HFF-Myc (cell line): ENCODE measurements at regions not wholly inside any gene's neighbourhood (a gene's known extent, or its start where the extent isn't known, plus 50 kb on each side); places are given as distances from the start of the nearest gene placed in this dataset.

Experiments used
- DNase-seq: peaks from one replicate; pipeline ENCODE4 v3.0.0-alpha.2; 2011; ENCODE audit warnings: low read depth; ENCODE audit errors: extremely low read depth
- H3K4me3 ChIP-seq: replicated peaks from 2 replicates; pipeline ENCODE4 v1.5.1; 2011; ENCODE audit warnings: low read depth, mild to moderate bottlenecking, control low read depth, low read length
- TF ChIP-seq, protein P1 (sequence below): IDR thresholded peaks from 2 replicates; pipeline ENCODE4 v1.5.1; 2012; ENCODE audit warnings: mild to moderate bottlenecking, low read depth, low read length, control low read depth; ENCODE audit errors: missing control alignments

DNA sequence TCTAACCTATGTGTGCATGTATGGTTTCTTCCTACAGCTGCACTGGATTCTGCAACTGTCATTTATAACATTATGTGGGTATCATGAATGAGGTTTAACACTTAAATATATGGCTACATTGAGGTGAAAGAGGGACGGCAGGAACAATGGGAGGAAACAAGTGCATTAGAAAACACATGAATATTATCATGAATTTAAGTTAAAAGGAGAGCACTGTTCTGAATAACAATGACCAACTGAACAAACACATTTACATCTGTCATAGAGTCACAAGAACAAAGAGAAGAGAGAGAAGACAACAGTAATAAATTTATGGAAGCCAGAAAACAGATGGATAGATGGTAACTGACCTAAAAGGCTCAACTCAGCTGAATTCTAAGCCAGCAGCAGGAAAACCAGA lies 527.1 kb upstream of the DIPK2B start:
- TF ChIP-seq, protein P1, sequence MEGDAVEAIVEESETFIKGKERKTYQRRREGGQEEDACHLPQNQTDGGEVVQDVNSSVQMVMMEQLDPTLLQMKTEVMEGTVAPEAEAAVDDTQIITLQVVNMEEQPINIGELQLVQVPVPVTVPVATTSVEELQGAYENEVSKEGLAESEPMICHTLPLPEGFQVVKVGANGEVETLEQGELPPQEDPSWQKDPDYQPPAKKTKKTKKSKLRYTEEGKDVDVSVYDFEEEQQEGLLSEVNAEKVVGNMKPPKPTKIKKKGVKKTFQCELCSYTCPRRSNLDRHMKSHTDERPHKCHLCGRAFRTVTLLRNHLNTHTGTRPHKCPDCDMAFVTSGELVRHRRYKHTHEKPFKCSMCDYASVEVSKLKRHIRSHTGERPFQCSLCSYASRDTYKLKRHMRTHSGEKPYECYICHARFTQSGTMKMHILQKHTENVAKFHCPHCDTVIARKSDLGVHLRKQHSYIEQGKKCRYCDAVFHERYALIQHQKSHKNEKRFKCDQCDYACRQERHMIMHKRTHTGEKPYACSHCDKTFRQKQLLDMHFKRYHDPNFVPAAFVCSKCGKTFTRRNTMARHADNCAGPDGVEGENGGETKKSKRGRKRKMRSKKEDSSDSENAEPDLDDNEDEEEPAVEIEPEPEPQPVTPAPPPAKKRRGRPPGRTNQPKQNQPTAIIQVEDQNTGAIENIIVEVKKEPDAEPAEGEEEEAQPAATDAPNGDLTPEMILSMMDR, result no peak
- no peak overlapping the region for H3K4me3 ChIP-seq
- no peak for DNase-seq

DNA sequence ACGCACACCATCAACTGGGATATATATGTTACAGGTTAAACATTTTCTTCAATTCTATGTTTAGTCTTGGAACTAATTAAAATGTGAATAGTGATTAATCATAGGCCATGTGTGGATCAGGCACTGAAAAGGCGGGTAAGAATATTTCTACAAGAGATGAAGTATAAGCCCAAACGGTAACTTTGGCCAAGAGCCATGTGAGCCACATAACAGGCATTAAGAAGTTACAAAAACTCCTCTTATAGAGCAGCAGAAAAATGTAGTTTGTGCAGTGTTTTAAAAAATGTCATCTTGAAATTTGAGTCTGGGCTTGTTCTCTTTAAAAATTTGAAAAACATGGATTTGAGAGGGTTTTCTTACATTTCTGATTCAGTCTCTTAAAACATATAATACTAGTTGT lies 521.8 kb upstream of the DIPK2B start:
- DNase-seq, result no peak
- TF ChIP-seq, protein P1, result no peak
- H3K4me3 ChIP-seq, result no peak overlapping the region

DNA sequence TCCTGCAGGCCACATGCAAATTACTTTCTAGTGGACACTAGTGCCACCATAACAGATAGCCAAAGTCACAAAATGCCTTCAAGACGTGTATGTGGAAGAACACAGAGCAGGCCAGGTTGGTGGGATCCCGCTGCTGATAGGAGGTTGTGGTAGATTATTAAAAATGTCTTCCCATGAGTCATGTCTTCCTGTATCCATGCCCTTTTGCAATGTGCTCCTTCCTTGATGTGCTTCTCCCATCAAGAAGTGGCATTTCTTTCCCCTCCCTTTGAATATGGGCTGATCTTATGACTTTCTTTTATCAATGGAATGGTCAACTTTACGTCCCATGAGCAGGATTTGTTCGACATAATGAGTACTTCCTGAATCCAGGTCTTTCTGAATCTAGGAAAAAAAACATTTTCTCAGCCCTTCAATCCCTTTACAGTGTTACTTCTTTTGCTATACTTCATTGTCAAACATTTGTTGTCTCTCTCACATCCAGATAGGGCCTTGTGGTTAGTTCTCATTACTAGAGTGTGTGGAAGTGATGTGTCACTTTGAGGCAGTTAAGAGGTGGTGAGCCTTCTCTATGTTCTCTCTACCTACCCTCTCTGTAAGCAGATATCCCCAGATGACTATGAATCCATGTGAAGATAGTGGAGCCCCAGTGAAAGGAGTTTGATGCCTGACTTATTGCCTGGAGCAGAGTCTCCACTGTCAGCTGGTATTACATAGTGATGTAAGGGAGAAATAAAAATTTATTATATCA lies 519.2 kb upstream of the DIPK2B start:
- TF ChIP-seq, protein P1, result no peak

DNA sequence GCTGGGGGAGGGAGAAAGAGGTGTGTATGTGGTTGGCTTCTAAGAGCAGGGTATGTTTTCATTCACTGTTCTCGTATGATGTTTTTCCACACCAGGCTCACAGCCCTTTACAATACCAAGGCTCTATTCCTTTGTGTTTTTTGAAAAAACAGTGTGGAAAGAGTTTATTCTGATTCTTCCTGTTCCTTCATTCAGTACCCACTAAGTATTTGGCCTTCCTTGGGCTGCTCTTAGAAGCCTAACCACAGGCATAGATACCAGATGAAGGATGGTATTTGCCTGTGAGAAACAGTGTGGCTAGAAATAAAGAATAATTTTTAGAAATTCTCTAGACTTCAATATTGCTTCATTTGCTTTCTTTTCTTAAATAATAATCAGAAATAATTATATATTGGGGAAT lies 518.0 kb upstream of the DIPK2B start:
- no peak overlapping the region for H3K4me3 ChIP-seq
- no peak for DNase-seq
- TF ChIP-seq, protein P1, result no peak

More for the DNA sequence above, 519.2 kb upstream of the DIPK2B start:
- no peak overlapping the region for H3K4me3 ChIP-seq
- DNase-seq, result no peak

DNA sequence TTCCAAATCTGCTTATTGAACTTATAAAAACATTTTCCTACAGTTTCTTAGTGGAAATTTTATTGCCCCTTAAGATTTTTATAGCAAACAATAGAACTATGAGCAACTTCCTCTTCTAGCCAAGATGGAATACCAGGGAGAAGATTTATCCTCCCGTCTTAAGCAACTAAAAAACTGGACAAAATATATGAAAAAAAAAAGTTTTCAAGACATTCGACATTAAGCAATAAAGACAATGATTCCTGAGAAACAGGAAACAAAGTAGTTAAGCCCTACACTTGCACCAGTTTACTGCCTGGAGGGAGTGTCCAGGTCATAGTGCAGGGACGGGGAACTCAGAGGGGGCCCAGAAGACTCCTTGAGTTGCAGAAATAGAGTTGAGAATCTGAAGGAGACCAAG lies 516.1 kb upstream of the DIPK2B start:
- TF ChIP-seq, protein P1, result no peak
- H3K4me3 ChIP-seq, result no peak overlapping the region
- no peak for DNase-seq

DNA sequence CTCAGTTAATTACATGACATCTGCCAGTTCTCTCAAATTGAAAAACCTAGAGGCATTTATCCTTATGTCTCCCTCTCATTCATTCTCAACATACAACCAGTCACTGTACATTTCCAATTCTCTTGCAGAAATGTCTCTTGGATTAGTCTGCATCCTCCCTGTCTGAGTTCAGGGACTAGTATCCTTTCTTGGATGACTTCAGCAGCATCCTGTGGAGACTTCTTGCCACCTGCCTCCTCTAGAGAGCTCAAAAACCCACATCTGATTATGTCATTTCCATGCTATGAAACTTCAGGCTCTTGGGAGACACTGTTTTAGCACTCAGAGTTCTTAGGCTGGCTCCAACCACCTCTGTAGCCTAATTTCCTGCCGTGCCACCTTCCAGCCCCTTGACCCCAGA lies 515.1 kb upstream of the DIPK2B start:
- no peak for DNase-seq
- H3K4me3 ChIP-seq, result no peak overlapping the region
- TF ChIP-seq, protein P1, result no peak

DNA sequence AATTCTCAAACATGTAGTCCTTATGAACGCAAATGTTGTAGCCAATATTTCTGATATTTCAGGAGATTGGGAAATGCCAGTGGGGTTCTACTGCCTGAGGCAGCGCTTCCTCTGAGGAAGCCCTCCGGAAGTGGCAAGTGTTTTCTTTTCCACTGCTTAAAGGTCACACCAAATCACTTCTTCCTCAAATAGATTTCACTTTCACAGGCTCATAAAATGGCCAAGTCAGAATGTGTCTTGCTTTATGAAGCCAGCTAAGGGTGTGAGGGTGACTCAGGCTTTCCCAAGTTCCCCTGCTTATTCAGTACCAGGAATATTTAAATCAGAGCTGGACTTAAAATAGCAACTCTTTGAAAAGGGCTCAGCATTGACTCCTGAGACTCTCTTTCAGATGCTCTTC lies 514.2 kb upstream of the DIPK2B start:
- no peak overlapping the region for H3K4me3 ChIP-seq
- TF ChIP-seq, protein P1, result no peak
- DNase-seq, result no peak
